HCT116 (cell line): ENCODE measurements at regions not wholly inside any gene's neighbourhood (a gene's known extent, or its start where the extent isn't known, plus 50 kb on each side); places are given as distances from the start of the nearest gene placed in this dataset.

Source experiments
- ATAC-seq: fragments of 200-7000 bp; cut with Tn5 transposase; 2 replicates; pipeline ENCODE4 v1.9.1; 2020; ENCODE audit warnings: mild to moderate bottlenecking, moderate library complexity
- BruUV-seq: library from RNA; stranded (reverse); fragments of 400-500 nt; replicated peaks from 2 replicates; lab custom pipeline; 2021; lab: Mats Ljungman, UMichigan
- CTCF ChIA-PET: fragments of 300-600 bp; sonication (Branson Sonifier 250); formaldehyde crosslinking; loops from one replicate; lab custom pipeline; 2021; ENCODE audit warnings: antibody characterized with exemption; lab: Charles Lee
- POLR2A ChIA-PET: fragments of 300-600, 350-600 bp; sonication (Branson Sonifier 250); formaldehyde crosslinking; loops from one replicate; lab custom pipeline; 2021; ENCODE audit warnings: antibody characterized with exemption; lab: Charles Lee
- RAD21 ChIA-PET, 2 experiments: fragments of 300-600 bp; sonication (Branson Sonifier 250); formaldehyde crosslinking; loops; one replicate each; lab custom pipeline; 2023; ENCODE audit warnings: low total read pairs in 2 of 2; ENCODE audit not compliant: uncharacterized antibody in 2 of 2, unreplicated experiment in 2 of 2, low non-redundant PET in 1 of 2; lab: Charles Lee
- DNase-seq: peaks from one replicate; pipeline ENCODE4 v3.0.0-alpha.2; 2010; ENCODE audit warnings: low read depth, low spot score
- H2AFZ ChIP-seq: fragments of 200-600 bp; shearing (Covaris generic), sonication (generic); 2 replicates; pipeline ENCODE4 v1.6.1; 2017; ENCODE audit warnings: low read depth, mixed run types, mixed read lengths, antibody characterized with exemption, low read length; ENCODE audit not compliant: poor library complexity, severe bottlenecking
- H3K27ac ChIP-seq: 2 replicates; pipeline ENCODE4 v1.5.1; 2012; ENCODE audit warnings: low read depth, low read length
- H3K27me3 ChIP-seq: fragments of 200-600 bp; sonication (generic); 2 replicates; pipeline ENCODE4 v1.6.1; 2016; ENCODE audit warnings: mixed run types, low read length, mixed read lengths; ENCODE audit not compliant: insufficient read depth
- H3K36me3 ChIP-seq, 2 experiments: fragments of 200-500 bp in 1 of 2; fragments of 200-600 bp in 1 of 2; sonication (Bioruptor generic) in 1 of 2; sonication (generic) in 1 of 2; 2 replicates each; pipeline versions ENCODE4 v1.5.1 to v1.6.1; 2014 to 2016; ENCODE audit warnings: low read length in 2 of 2, inconsistent platforms in 1 of 2, mixed read lengths in 1 of 2, mixed run types in 1 of 2; ENCODE audit not compliant: insufficient read depth in 2 of 2, control insufficient read depth in 1 of 2
- H3K4me1 ChIP-seq, 2 experiments: fragments of 200-600 bp in 1 of 2; sonication (generic) in 1 of 2; 2 replicates each; pipeline versions ENCODE4 v1.5.1 to v1.6.1; 2012 to 2017; ENCODE audit warnings: low read length in 2 of 2, inconsistent platforms in 1 of 2, mild to moderate bottlenecking in 1 of 2, mixed read lengths in 1 of 2, mixed run types in 1 of 2, moderate library complexity in 1 of 2; ENCODE audit not compliant: insufficient read depth in 2 of 2, control insufficient read depth in 1 of 2
- H3K4me2 ChIP-seq: fragments of 200-600 bp; sonication (generic); 2 replicates; pipeline ENCODE4 v1.6.1; 2017; ENCODE audit warnings: mixed run types, low read length, mixed read lengths
- H3K4me3 ChIP-seq, 2 experiments: fragments of 200-600 bp in 1 of 2; sonication (generic) in 1 of 2; replicated peaks in 1 of 2; 2 replicates each; pipeline ENCODE4 v1.5.1; 2011 to 2016; ENCODE audit warnings: low read length in 2 of 2, control low read depth in 1 of 2, low read depth in 1 of 2, mild to moderate bottlenecking in 1 of 2, mixed read lengths in 1 of 2, mixed run types in 1 of 2
- H3K79me2 ChIP-seq: fragments of 200-600 bp; sonication (generic); 2 replicates; pipeline ENCODE4 v1.6.1; 2017; ENCODE audit warnings: mild to moderate bottlenecking, mixed run types, low read length, moderate library complexity, mixed read lengths; ENCODE audit not compliant: insufficient read depth
- H3K9ac ChIP-seq: fragments of 200-600 bp; sonication (generic); 2 replicates; pipeline ENCODE4 v1.6.1; 2016; ENCODE audit warnings: low read length, mixed read lengths
- H3K9me2 ChIP-seq: fragments of 200-600 bp; sonication (generic), shearing (Covaris generic); 2 replicates; pipeline ENCODE4 v1.6.1; 2017; ENCODE audit warnings: mixed run types, mild to moderate bottlenecking, moderate library complexity; ENCODE audit not compliant: insufficient read depth
- H3K9me3 ChIP-seq, 2 experiments: fragments of 200-500 bp in 1 of 2; fragments of 200-600 bp in 1 of 2; sonication (Bioruptor generic) in 1 of 2; sonication (generic) in 1 of 2; 2 replicates each; pipeline ENCODE4 v1.6.1; 2014 to 2017; ENCODE audit warnings: low read length in 2 of 2, mixed read lengths in 2 of 2, inconsistent platforms in 1 of 2, low read depth in 1 of 2, mild to moderate bottlenecking in 1 of 2, mixed run types in 1 of 2, moderate library complexity in 1 of 2; ENCODE audit not compliant: control insufficient read depth in 1 of 2, insufficient read depth in 1 of 2
- H4K20me1 ChIP-seq: fragments of 200-600 bp; sonication (generic), shearing (Covaris generic); 2 replicates; pipeline ENCODE4 v1.6.1; 2017; ENCODE audit warnings: mixed run types, mild to moderate bottlenecking, moderate library complexity; ENCODE audit not compliant: insufficient read depth
- CBX3 ChIP-seq: IDR thresholded peaks from 2 replicates; pipeline ENCODE4 v1.6.1; 2012; ENCODE audit warnings: low read depth
- ELF1 ChIP-seq: IDR thresholded peaks from 2 replicates; pipeline ENCODE4 v1.6.1; 2012; ENCODE audit warnings: low read depth, borderline replicate concordance
- EZH2phosphoT487 ChIP-seq: fragments of 200-600 bp; IDR thresholded peaks from 2 replicates; pipeline ENCODE4 v1.6.1; 2018; ENCODE audit warnings: antibody characterized with exemption, borderline replicate concordance
- SP1 ChIP-seq: IDR thresholded peaks from 2 replicates; pipeline ENCODE4 v1.6.1; 2012; ENCODE audit warnings: low read depth
- SRF ChIP-seq: IDR thresholded peaks from 2 replicates; pipeline ENCODE4 v1.6.1; 2012; ENCODE audit warnings: low read depth
- TCF7L2 ChIP-seq: IDR thresholded peaks from 2 replicates; pipeline ENCODE4 v1.7.0; 2011; ENCODE audit warnings: borderline replicate concordance, inconsistent platforms; ENCODE audit not compliant: insufficient read depth, insufficient read length; ENCODE audit errors: extremely low read depth
- ZBTB33 ChIP-seq: IDR thresholded peaks from 2 replicates; pipeline ENCODE4 v1.6.1; 2011; ENCODE audit warnings: mild to moderate bottlenecking, low read length, moderate library complexity; ENCODE audit not compliant: insufficient replicate concordance; ENCODE audit errors: extremely low read depth
- ZFX ChIP-seq: fragments of 450-650 bp; IDR thresholded peaks from 2 replicates; pipeline ENCODE4 v1.6.1; 2017
- intact Hi-C: fragments of 100-400 bp; cut with micrococcal nuclease; formaldehyde crosslinking; loops from 2 replicates; pipeline ENCODE4 v1.10.0; 2022

GRCh38 chr4:123517971-123518370 lies 121.4 kb downstream of the SPRY1 start:
- intact Hi-C loops, result no loop called here
- ChIA-PET RAD21 (no interaction called here), CTCF (no interaction called here)
- no peaks in the 10 kb centered on the region for H3K79me2 ChIP-seq
- DNase-seq, result no peak
- H4K20me1 ChIP-seq, result no peaks in the 10 kb centered on the region
- no peak overlapping the region for H3K27ac ChIP-seq
- no peaks in the 10 kb centered on the region for H3K4me1 ChIP-seq
- H3K4me2 ChIP-seq, result no peak overlapping the region
- no TSS peak for BruUV-seq
- H3K36me3 ChIP-seq, result no peaks in the 10 kb centered on the region
- H3K9me2 ChIP-seq, result no peaks in the 10 kb centered on the region
- no peaks in the 10 kb centered on the region for H3K27me3 ChIP-seq
- no peaks in the 10 kb centered on the region for H3K9me3 ChIP-seq
- TF ChIP-seq SRF (no peak), CBX3 (no peak), ZBTB33 (no peak), ELF1 (no peak)
- TF ChIP-seq, all 23 proteins: peak for 0
- no peak overlapping the region for H3K4me3 ChIP-seq
- no peak for ATAC-seq
- H3K9ac ChIP-seq, result no peak overlapping the region
- POLR2A ChIA-PET, result no interaction called here
- no peak overlapping the region for H2AFZ ChIP-seq

GRCh38 chr4:123520325-123520724 lies 123.7 kb downstream of the SPRY1 start:
- Histone ChIP-seq H3K36me3 (no peaks in the 10 kb centered on the region), H3K9me3 (no peaks in the 10 kb centered on the region), H2AFZ (no peak overlapping the region), H3K27me3 (no peaks in the 10 kb centered on the region), H3K4me3 (no peak overlapping the region), H3K4me1 (no peaks in the 10 kb centered on the region), H4K20me1 (no peaks in the 10 kb centered on the region), H3K9me2 (no peaks in the 10 kb centered on the region), H3K79me2 (no peaks in the 10 kb centered on the region), H3K9ac (no peak overlapping the region), H3K4me2 (no peak overlapping the region), H3K27ac (no peak overlapping the region)
- ChIA-PET CTCF (no interaction called here), POLR2A (no interaction called here), RAD21 (no interaction called here)
- no TSS peak for BruUV-seq
- no peak for TF ChIP-seq TCF7L2
- TF ChIP-seq EZH2phosphoT487, result no peak
- TF ChIP-seq SRF, result no peak
- TF ChIP-seq ZFX, result no peak
- TF ChIP-seq SP1, result no peak
- DNase-seq, result no peak
- intact Hi-C loops, result no loop called here
- no peak for ATAC-seq
